K562 (cell line): ENCODE measurements at regions not wholly inside any gene's neighbourhood (a gene's known extent, or its start where the extent isn't known, plus 50 kb on each side); places are given as distances from the start of the nearest gene placed in this dataset.

Experiments used
- ATAC-seq: fragments of 200-7000 bp; cut with Tn5 transposase; 3 replicates; pipeline ENCODE4 v1.9.1; 2020; ENCODE audit warnings: moderate library complexity
- BruUV-seq: library from RNA; stranded (reverse); fragments of 400-500 nt; replicated peaks from 2 replicates; lab custom pipeline; 2021; lab: Mats Ljungman, UMichigan
- CTCF ChIA-PET: fragments of 300-600 bp; formaldehyde crosslinking; extraction: SDS; loops from one replicate; lab custom pipeline; 2021; ENCODE audit warnings: low intra/inter-chr PET ratio; lab: Yijun Ruan, JAX
- POLR2A ChIA-PET: fragments of 300-600, 350-650 bp; sonication (Branson Sonifier 250); formaldehyde crosslinking; extraction: SDS; loops from one replicate; lab custom pipeline; 2021; ENCODE audit warnings: antibody characterized with exemption, inconsistent platforms; lab: Yijun Ruan, JAX
- DNase-seq, 4 experiments: peaks; one replicate each; pipeline versions ENCODE4 v3.0.0 to v3.0.0-alpha.2; 2011 to 2018; ENCODE audit warnings: low spot score in 3 of 4, mixed read lengths in 3 of 4; ENCODE audit errors: extremely low read depth in 1 of 4
- FAIRE-seq: peaks from 2 replicates; lab custom pipeline; 2011; peaks lifted over from hg19 to GRCh38; lab: Jason Lieb, UNC
- H2AFZ ChIP-seq: 2 replicates; pipeline ENCODE4 v1.6.0; 2011; ENCODE audit warnings: low read depth, low read length, control low read depth, inconsistent platforms
- H3K27ac ChIP-seq: fragments of 200-600 bp; 3 replicates; pipeline ENCODE4 v1.8.0; 2011; ENCODE audit warnings: low read depth, mild to moderate bottlenecking, control low read depth, inconsistent platforms, low read length, moderate library complexity, mixed read lengths; ENCODE audit errors: extremely low read depth
- H3K27me3 ChIP-seq, 2 experiments: fragments of 300-600 bp in 1 of 2; 2 replicates in 1 of 2; 3 replicates in 1 of 2; pipeline versions ENCODE4 v1.6.0 to v1.8.0; 2011; ENCODE audit warnings: inconsistent platforms in 2 of 2, low read length in 2 of 2, mild to moderate bottlenecking in 1 of 2, mixed read lengths in 1 of 2, moderate library complexity in 1 of 2; ENCODE audit not compliant: control insufficient read depth in 2 of 2, insufficient read depth in 2 of 2
- H3K36me3 ChIP-seq: fragments of 300-600 bp; 3 replicates; pipeline ENCODE4 v1.8.0; 2011; ENCODE audit warnings: mild to moderate bottlenecking, low read length, inconsistent platforms; ENCODE audit not compliant: control insufficient read depth, insufficient read depth
- H3K4me1 ChIP-seq, 2 experiments: fragments of 200-600 bp in 1 of 2; replicated peaks in 1 of 2; 2 replicates in 1 of 2; 3 replicates in 1 of 2; pipeline versions ENCODE4 v1.5.1 to v1.8.0; 2011; ENCODE audit warnings: inconsistent platforms in 2 of 2, low read length in 2 of 2, mild to moderate bottlenecking in 1 of 2, mixed read lengths in 1 of 2, moderate library complexity in 1 of 2; ENCODE audit not compliant: control insufficient read depth in 2 of 2, insufficient read depth in 2 of 2
- H3K4me2 ChIP-seq: 2 replicates; pipeline ENCODE4 v1.6.1; 2011; ENCODE audit warnings: low read length, control low read depth, inconsistent platforms, mixed read lengths; ENCODE audit not compliant: insufficient read depth
- H3K4me3 ChIP-seq: fragments of 200-600 bp; sonication (generic), shearing (Covaris generic); 2 replicates; pipeline ENCODE4 v1.5.1; 2016; ENCODE audit warnings: control low read depth, inconsistent platforms
- H3K79me2 ChIP-seq: fragments of 200-600 bp; 3 replicates; pipeline ENCODE4 v1.8.0; 2011; ENCODE audit warnings: low read length, inconsistent platforms; ENCODE audit not compliant: control insufficient read depth, insufficient read depth
- H3K9ac ChIP-seq, 2 experiments: 2 replicates each; pipeline versions ENCODE4 v1.6.0 to v1.6.1; 2011; ENCODE audit warnings: low read depth in 2 of 2, low read length in 2 of 2, control low read depth in 1 of 2, inconsistent platforms in 1 of 2, mild to moderate bottlenecking in 1 of 2, mixed read lengths in 1 of 2; ENCODE audit not compliant: insufficient read depth in 1 of 2
- H3K9me1 ChIP-seq: one replicate; pipeline ENCODE4 v1.6.0; 2011; ENCODE audit warnings: inconsistent platforms, mild to moderate bottlenecking, low read length, moderate library complexity; ENCODE audit not compliant: control insufficient read depth, insufficient read depth
- H3K9me3 ChIP-seq: replicated peaks from 2 replicates; pipeline ENCODE4 v1.5.1; 2011; ENCODE audit warnings: low read depth, low read length, inconsistent platforms; ENCODE audit not compliant: control insufficient read depth, insufficient read depth
- H4K20me1 ChIP-seq: replicated peaks from 2 replicates; pipeline ENCODE4 v1.6.1; 2011; ENCODE audit warnings: low read length, inconsistent platforms, mixed read lengths; ENCODE audit not compliant: control insufficient read depth, insufficient read depth
- CBX2 ChIP-seq: fragments of 200-600 bp; sonication (generic); IDR thresholded peaks from one replicate; pipeline ENCODE4 v1.6.1; 2012; ENCODE audit warnings: mild to moderate bottlenecking, low read length, inconsistent platforms; ENCODE audit not compliant: insufficient read depth, poor library complexity, severe bottlenecking
- CEBPB ChIP-seq: fragments of 450-650 bp; IDR thresholded peaks from 2 replicates; pipeline ENCODE4 v1.6.1; 2016; ENCODE audit warnings: missing genetic modification characterization, missing compliant biosample characterization
- FOXO4 ChIP-seq: fragments of 450-650 bp; formaldehyde crosslinking; IDR thresholded peaks from 2 replicates; pipeline ENCODE4 v1.4.0; 2020; ENCODE audit warnings: mild to moderate bottlenecking, moderate library complexity
- SP1 ChIP-seq: sonication (generic); formaldehyde crosslinking; IDR thresholded peaks from 2 replicates; pipeline ENCODE4 v1.8.1; 2022; ENCODE audit warnings: mild to moderate bottlenecking, missing genetic modification reagents
- WGBS: fragments of 100-300 bp; shearing (Covaris generic); methylation state at CpG from one replicate; pipeline ENCODE4 v1.1.6; 2016; ENCODE audit warnings: low coverage, mixed read lengths; ENCODE audit not compliant: insufficient coverage; ENCODE audit errors: missing lambda C conversion rate; 5-methylcytosine and 5-hydroxymethylcytosine counted together
- in situ Hi-C: fragments of 300-500 bp; cut with MboI; formaldehyde crosslinking; loops from 4 replicates; pipeline ENCODE4 v1.15.0; 2018; ENCODE audit warnings: inconsistent platforms, mixed read lengths
- intact Hi-C: fragments of 100-400 bp; cut with micrococcal nuclease; formaldehyde crosslinking; loops from 2 replicates; pipeline ENCODE4 v1.14.2; 2022

GRCh38 chr6:170085475-170086401 is 205.1 kb downstream of the DLL1 start:
- ChIA-PET POLR2A (no interaction called here), CTCF (no interaction called here)
- DNase-seq (no peak), ATAC-seq (no peak), FAIRE-seq (no peak)
- H2AFZ ChIP-seq = no peak overlapping the region
- intact Hi-C loops (no loop called here), in situ Hi-C loops (no loop called here)
- H3K9me1 ChIP-seq = no peaks in the 10 kb centered on the region
- no peaks in the 10 kb centered on the region; the same call in none of the 2 replicates for H4K20me1 ChIP-seq
- H3K4me2 ChIP-seq = no peak overlapping the region
- H3K27me3 ChIP-seq = peaks cover 31 to 74% of the 10 kb centered on the region in 2 experiments
- H3K79me2 ChIP-seq = no peaks in the 10 kb centered on the region
- BruUV-seq = no TSS peak
- H3K4me1 ChIP-seq = peaks cover 0 to 22% of the 10 kb centered on the region in 2 experiments; a peak in 3 of 5 replicates
- H3K4me3 ChIP-seq = no peak overlapping the region
- no peak overlapping the region for H3K9ac ChIP-seq
- H3K36me3 ChIP-seq = no peaks in the 10 kb centered on the region
- H3K27ac ChIP-seq = no peak overlapping the region
- H3K9me3 ChIP-seq = no peaks in the 10 kb centered on the region
- no peak for TF ChIP-seq CBX2
- TF ChIP-seq SP1 = no peak
- 0 out of 2 replicates have a peak, but pooled peaks have one; percentile 2 for TF ChIP-seq CEBPB (tag)
- no peak for TF ChIP-seq FOXO4
- WGBS = 2% methylated on average over 26 of the region's 26 CpGs
